ENCODE measurements at regions not wholly inside any gene's neighbourhood (a gene's known extent, or its start where the extent isn't known, plus 50 kb on each side); places are given as distances from the start of the nearest gene placed in this dataset.

- Histone ChIP-seq H3K27ac (peak overlapping the region in 2 of 12 donors; percentile 6 to 16), H3K36me3 (no peaks in the 10 kb centered on the region), H3K4me3 (no peak overlapping the region), H3K4me1 (peaks cover 3 to 61% (median 32%) of the 10 kb centered on the region in 12 donors), H3K27me3 (no peaks in the 10 kb centered on the region), H3K9me3 (peaks cover 0 to 4% (median 0%) of the 10 kb centered on the region in 12 donors)
- 75 to 77% (median 76%) methylated on average over 3 of the region's 3 CpGs for WGBS, 4 donors
- intact Hi-C loops (cut with DNase I) = loop anchor here in 6 of 10 donors (5.0 to 10.0 kb wide), 5 partner anchors 40 to 155 kb away; partner anchors contain the start of gene TLN2 (in 5 of the 6)
- DNase-seq (peak in 1 of 5 donors; percentile 42), ATAC-seq (peak in 2 of 4 donors; percentile 27 to 40)
- TF ChIP-seq CTCF (IDR thresholded peaks at IDR 0.05) = no peak
- TF ChIP-seq POLR2A (IDR thresholded peaks at IDR 0.05) = no peak
These were observed 382.5 kb upstream of the C2CD4B start for GRCh38 chr15:62547584-62547983.

GRCh38 chr15:62549345-62549970 lies 384.4 kb upstream of the C2CD4B start:
- no peak for ATAC-seq
- intact Hi-C loops (cut with DNase I) = loop anchor here in 6 of 10 donors (5.0 to 10.0 kb wide), 5 partner anchors 42 to 157 kb away; partner anchors contain the start of gene TLN2 (in 5 of the 6)
- Histone ChIP-seq H3K27ac (no peak overlapping the region), H3K27me3 (no peaks in the 10 kb centered on the region), H3K9me3 (peaks cover 0 to 7% (median 0%) of the 10 kb centered on the region in 12 donors), H3K4me3 (no peak overlapping the region), H3K36me3 (no peaks in the 10 kb centered on the region), H3K4me1 (peaks cover 3 to 52% (median 32%) of the 10 kb centered on the region in 12 donors)
- no peak for DNase-seq
- WGBS, 4 donors = 77 to 84% (median 80%) methylated on average over 5 of the region's 5 CpGs
- peak; percentile 9 to 58 (median 31) for TF ChIP-seq CTCF (IDR thresholded peaks at IDR 0.05)
- TF ChIP-seq POLR2A (IDR thresholded peaks at IDR 0.05) = no peak

GRCh38 chr15:62550106-62550505 lies 385.0 kb upstream of the C2CD4B start:
- Histone ChIP-seq H3K4me1 (peaks cover 2 to 47% (median 30%) of the 10 kb centered on the region in 12 donors), H3K36me3 (no peaks in the 10 kb centered on the region), H3K27me3 (no peaks in the 10 kb centered on the region), H3K9me3 (peaks cover 0 to 7% (median 0%) of the 10 kb centered on the region in 12 donors), H3K4me3 (no peak overlapping the region), H3K27ac (no peak overlapping the region)
- WGBS, 4 donors = 46 to 59% (median 50%) methylated on average over 3 of the region's 3 CpGs
- DNase-seq = no peak
- TF ChIP-seq POLR2A (IDR thresholded peaks at IDR 0.05) = no peak
- TF ChIP-seq CTCF (IDR thresholded peaks at IDR 0.05) = no peak
- ATAC-seq = no peak
- intact Hi-C loops (cut with DNase I) = loop anchor here in 1 of 10 donors (10.0 kb wide), 1 partner anchor 155 kb away; the partner anchor contains the start of gene TLN2

GRCh38 chr15:62552444-62552843 lies 387.4 kb upstream of the C2CD4B start:
- ATAC-seq (no peak), DNase-seq (no peak)
- intact Hi-C loops (cut with DNase I) = loop anchor here in 1 of 10 donors (10.0 kb wide), 1 partner anchor 158 kb away; the partner anchor contains the start of gene TLN2
- Histone ChIP-seq H3K27me3 (no peaks in the 10 kb centered on the region), H3K27ac (no peak overlapping the region), H3K4me1 (peaks cover 0 to 24% (median 8%) of the 10 kb centered on the region in 12 donors), H3K4me3 (no peak overlapping the region), H3K36me3 (no peaks in the 10 kb centered on the region), H3K9me3 (peaks cover 0 to 7% (median 0%) of the 10 kb centered on the region in 12 donors)
- TF ChIP-seq POLR2A (IDR thresholded peaks at IDR 0.05) (no peak), CTCF (IDR thresholded peaks at IDR 0.05) (no peak)

All from heart left ventricle (tissue), 16 donors.